NCI-H187 treated with DMSO at 0.1 percent for 48 hours (cell line): ENCODE measurements at regions not wholly inside any gene's neighbourhood (a gene's known extent, or its start where the extent isn't known, plus 50 kb on each side); places are given as distances from the start of the nearest gene placed in this dataset.
"Not testable (repeated sequence)": the region's sequence is repeated elsewhere in the genome, so short reads cannot be mapped to it uniquely, and the experiment has no call there.

ENCODE experiments used
- DNase-seq: peaks from one replicate; lab custom pipeline; 2025; lab: John Stamatoyannopoulos, UW

DNA sequence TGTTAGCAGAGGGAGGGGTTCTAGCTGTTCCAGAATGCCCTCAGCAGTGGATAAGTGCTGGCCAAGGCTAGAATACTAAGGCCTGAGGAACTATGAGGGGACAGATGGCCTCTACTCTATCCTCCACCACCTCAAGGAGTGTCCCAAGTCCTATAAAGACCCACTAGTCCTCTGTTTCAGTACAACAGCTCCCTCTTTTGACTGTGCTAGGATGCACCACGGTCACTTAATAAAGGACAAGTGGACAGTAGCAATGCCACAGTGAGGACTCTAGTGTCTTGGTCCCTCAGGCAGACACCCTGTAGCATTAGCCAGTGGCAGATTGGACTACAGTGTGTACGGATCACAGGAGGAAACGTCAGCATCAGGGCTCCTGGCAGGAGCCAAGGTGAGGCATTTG is 171.8 kb upstream of the PROK2 start:
- DNase-seq: no peak

DNA sequence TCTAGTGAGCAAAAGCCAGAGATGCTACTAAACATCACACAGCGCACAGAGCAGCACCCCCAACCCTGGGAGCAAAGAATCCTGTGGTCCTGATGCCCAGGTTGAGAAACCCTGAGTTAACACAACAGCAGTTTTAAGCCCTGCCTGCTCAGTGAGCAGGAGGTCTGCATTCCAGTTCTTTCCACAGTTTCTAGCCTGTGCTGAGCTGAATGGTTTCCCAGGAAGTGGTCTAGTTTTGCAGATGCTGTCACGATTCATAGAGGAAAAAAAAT is 171.1 kb upstream of the PROK2 start:
- no peak for DNase-seq

DNA sequence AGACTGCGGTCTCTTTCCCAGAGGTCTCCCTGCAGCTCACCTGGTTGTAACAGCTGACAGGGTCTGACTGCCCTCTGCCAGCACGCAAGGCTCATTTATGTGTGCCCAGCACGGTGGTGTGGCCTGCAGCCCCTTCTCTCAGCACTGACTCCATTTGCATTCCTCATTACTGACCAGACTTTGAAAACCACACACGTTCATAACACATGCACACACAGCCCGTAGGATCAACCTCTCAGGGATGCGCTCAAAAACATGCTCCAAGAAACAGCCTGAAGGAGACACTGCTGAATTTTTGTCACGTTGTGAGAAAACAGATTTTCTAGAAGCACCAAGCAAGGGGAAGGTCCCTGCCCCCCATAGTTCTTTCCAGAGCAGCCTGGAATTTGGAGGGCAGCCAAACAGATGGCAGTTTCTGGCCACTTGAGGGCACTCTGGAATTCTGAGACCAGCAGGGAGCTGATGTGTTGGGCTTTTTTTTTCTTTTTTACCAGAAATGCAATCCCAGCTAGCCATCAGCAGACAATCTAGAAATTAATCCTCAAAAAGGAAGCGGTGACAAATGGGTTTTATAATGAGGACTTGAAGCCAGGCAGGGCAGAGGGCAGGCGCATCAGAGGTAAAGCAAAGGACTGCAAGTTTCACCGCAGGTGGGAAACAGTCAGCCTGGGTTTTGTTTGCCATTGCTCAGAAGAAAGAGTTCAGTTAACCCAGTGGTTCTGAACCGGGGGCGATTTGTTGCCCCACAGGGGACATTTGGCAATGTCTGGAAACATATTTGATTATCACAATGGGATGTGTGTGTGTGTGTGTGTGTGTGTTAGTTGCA is 170.5 kb upstream of the PROK2 start:
- DNase-seq: no peak

DNA sequence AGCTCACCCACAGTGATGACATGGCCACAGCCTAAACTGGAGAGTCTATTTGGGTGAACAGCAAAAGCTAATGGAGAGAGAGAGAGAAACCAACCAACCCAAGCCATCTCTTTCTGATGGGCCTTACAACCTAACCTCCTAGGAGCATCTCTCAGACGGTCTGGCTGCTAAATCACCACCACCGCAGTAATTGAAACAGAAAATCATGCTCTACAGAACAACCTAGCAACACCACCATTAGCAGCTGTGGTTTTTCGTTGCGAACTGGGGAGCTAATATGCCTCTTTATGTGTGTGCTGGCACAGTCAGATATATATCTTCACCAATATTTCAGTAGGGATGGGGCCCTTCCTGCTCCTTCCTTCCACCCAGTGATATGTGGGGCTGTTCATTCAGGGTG is 166.9 kb upstream of the PROK2 start:
- no peak for DNase-seq

DNA sequence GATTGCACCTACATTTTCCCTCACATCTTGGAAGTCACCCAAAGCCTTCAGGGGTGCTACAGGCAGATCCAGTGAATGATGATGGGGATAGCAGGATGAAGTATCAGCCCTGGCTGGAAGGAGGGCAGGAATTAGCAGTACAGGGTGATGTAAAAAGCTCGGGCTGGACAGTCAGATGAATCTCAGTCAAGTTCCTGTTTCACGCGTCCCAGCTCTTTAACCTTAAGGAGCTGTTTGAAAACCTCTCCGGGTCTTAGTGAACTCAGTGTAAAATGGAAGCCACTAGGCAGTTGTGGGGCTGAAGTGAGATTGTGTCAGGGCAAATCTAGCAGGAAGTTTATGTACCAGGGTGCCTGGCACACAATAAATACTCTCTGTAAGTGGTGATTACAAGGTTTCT is 166.4 kb upstream of the PROK2 start:
- DNase-seq: no peak

DNA sequence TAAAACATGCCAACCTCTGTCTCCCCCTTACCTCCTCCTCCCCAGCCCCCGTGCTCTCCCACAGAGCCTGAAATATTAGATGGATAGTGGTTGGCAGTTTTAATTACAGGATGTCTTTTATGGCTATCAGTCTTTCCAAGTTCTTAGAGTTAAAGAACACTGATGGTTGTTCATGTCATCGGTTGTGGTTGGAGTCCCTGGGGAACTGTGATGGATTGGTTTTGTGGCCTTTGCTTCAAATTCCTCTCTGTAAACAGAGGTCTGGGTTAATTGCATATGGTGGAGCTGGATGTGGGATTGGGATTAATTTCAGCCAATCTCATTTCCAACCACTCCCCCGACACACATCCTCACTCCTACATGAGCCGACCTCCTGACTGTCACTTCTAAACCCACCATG is 164.5 kb upstream of the PROK2 start:
- DNase-seq: no peak

DNA sequence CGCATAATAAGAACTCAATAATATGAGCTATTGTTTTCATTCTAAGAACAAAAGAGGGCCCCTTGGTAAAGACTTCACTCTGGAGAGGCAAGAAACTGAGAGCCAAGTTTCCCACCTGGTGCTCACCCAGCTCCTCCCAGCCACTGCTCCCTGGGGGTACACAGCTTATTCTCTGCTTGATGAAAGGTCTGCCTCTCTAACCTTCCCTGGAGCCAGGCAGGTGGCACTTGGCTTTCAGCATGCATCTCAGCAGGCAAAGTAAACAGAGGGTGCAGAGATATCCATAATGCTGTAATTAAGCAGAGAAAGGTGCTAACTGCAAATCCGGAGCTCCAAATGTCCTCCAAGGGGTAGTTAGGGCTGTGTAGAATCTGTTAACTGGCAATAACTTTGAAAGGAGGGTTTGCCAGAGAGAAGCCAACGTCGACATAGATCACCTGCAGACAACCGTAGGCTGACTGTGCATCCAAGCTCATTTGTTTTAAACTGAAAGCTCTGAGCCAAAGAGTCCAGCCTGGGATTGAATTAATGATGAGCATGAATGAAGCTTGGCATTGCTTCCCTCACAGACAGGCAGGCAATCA is 159.6 kb upstream of the PROK2 start:
- DNase-seq: no peak

DNA sequence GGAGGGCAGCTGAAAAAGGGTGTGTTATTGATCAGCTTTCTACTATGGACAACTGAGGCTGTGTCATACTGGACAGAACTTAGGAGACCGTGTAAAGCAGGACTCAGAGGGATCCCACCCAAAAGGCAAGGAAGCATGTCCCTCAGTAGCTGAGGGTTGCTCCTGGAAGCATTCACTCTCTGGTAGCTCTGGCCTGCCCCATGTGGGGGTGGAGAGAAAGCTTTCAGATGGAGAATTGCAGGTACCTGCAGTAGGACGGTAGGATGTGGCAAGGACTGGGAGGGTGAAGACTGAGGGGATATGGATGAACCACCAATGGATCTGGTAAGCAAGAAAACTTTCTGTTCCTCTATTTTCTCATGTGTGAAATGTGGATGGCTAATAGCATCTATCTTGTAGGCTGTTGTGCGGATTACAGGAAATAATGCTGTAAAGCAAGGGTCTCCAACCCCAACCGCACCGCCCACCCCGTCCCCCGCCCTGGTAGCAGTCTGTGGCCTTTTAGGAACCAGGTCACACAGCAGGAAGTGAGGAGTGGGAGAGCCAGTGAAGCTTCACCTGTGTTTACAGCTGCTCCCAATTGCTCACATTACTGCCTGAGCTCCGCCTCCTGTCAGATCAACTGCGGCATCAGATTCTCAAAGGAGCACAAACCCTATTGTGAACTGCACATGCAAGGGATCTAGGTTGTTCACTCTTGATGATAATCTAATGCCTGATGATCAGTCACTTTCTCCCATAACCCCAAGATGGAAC is 157.7 kb upstream of the PROK2 start:
- DNase-seq: no peak

DNA sequence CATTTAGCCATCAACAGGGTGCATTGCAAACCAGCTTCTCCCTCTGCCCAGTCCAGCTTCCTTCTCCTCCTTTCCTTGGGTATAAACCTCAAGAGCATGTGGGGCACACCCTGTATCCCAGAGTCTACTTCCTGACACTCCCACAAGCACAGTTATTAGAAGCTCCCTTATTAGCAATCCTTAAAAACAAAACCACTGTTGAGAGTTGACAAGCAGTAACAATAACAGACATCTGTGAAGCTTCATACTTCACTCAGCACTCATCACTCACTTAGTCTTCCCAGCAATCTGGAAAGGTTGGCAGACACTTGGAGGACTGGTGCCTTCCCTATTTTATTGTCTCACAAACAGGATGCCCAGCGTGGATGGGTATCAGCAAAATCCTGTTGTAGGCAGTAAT is 155.5 kb upstream of the PROK2 start:
- DNase-seq: no peak

DNA sequence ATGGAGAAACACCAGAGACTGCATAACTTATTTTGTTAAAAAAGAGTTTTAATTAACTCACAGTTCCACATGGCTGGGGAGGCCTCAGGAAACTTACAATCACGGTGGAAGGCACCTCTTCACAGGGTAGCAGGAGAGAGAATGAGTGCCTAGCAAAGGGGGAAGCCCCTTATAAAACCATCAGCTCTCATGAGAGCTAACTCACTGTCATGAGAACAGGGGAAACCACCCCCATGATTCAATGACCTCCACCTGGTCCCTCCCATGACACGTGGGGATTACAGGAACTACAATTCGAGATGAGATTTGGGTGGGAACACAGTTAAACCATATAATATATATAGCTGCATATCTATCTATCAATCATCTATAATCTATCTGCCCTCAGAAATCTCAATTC is 153.1 kb upstream of the PROK2 start:
- not testable (repeated sequence) for DNase-seq

DNA sequence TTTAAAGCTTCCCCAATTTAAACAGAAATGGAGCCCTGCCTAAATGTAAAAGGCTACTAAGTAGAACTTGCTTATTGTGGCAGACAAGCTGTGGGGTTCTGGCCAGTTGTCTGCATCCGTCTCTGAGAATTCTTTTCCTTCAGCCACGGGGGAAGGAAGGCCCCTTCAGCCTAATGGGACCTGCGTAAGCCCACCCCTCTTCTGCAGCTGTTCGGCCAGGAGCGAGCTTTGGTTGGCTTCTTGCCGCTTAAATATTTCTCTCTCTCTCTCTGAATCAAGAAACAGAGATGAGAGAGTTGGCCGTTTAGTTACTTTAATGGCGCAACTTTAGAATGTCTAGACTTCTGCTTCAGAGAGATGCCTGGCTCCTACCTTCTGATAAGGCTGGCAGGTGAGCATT is 151.7 kb upstream of the PROK2 start:
- DNase-seq: no peak

DNA sequence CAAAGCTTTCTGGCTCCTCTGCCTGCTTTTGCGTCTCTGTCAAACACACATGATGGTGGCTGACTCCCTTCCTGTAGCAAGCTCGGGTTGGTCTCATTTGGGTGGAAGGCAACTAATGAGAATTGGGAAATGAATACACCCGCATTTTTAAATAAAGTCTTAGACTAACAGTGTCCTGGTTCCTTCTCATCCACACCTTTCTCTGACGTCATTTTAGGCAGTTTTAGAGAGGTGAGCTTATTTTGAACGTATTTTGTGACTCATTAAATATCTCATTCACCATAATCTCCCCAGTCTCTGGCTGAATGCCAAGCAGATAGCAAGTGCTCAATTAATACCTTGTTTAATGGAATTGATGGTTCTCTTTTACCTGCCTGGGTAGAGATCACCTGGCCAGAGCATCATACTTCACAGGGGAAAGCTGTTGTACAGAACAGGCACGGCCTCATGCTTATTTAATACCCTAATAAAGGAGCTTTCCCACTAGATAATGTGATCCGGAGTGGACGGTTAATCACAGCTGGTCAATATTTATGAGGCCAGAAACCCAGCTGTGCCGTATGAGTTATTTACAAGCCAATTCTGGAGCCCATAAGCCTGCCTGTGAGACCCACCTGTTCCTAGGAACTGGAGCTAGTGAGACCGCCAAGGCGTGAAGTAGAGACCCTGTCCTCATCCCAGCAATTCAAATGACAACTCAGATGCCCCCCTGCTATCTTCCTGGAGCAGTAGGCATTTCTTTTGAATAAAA is 149.7 kb upstream of the PROK2 start:
- DNase-seq: no peak

DNA sequence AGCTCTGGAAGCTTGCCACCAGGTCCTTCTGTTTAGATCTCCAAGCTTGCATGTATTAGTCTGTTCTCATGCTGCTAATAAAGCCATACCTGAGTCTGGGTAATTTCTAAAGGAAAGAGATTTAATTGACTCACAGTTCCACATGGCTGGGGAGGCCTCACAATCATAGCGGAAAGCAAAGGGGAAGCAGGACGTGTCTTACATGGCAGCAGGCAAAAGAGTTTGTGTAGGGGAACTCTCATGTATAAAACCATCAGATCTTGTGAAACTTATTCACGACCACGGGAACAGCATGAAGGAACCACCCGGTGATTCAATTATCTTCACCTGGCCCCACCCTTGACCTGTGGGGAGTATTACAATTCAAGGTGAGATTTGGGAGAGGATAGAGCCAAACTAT is 147.0 kb upstream of the PROK2 start:
- DNase-seq: no peak

DNA sequence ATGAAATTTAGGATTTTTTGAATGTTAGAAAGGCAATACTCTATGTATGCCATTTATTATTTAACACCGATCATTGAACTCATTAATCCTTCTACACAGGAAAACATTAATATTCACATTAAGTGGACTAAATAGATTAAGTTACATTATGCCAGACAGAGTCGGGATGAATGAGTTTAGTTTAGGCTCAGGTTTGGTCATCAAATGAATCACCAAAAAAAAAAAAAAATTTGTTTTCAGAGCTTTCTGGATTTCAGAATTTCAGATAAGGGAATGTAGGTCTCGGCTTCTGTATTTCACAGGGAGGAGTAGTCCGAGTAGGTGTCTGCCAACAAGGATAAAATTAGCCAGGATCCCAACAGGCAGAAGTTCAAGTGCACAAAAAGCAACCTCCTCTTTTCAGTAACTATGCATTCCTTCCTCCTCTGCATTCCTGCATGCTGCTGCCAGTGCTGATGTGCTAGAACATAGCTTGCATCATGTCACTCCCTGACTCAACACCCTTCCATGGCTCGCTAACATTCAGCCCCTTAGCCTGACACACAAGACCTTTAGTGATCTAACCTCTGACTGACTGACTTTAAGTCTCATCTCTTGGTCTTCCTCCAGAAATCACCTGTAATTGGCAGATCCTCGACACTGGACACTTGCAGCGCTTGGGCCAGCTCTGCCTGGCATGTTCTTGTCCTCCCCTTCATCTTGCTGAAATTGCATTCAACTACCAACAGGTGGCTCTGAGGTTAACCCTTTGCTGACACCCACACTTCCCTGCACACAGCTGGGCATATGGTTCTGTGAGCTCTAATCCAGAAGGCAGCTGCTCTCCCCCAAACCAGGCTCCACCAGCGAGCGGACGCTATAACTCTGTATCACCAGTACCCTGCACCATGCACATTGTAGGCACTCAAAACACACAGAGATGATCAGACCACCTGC is 145.4 kb upstream of the PROK2 start:
- no peak for DNase-seq

DNA sequence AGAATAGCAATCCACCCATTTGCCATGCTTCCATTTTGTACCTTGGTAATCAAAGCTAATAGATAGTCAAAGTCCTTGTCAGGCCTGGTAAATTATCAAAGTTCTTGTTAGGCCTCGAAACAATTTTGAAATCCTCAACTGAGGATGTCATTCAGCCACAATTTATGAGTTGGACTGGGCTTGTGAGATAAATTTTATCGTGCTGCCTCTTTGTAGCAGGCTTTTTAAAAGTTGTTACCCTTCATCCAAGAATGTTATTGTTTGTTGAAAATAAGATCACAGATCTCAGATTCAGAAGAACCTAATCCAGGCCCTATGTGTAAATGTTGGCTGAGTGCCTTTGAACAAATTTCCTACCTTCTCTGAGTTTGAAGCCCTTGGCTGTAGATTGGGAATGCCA is 143.3 kb upstream of the PROK2 start:
- no peak for DNase-seq

DNA sequence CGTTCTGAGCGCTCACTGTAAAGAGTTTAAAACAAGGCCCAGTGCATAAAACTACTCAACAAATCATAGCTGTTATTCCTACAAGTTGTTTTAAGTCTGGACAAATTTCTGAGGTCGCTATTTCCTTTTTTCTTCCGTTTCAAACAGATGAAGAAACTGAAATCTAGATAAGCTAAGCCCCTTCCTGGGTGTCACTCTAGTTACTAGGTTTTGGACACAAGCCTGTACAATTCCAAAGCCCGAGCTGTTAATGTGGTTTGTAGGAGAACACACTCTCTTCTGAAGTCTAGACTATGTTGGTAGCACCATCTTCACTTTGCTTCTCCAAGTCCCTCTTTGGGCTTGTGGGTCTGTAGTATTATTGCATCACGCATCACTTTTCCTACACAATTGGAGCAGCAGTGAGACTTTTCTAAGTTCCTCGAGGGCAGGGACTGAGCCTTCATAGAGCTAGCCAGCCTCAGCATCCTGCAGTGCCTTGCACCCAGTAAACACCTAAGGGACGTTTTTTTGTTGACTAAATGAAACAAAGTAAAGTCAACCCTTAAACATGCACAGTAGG is 142.6 kb upstream of the PROK2 start:
- DNase-seq: no peak

DNA sequence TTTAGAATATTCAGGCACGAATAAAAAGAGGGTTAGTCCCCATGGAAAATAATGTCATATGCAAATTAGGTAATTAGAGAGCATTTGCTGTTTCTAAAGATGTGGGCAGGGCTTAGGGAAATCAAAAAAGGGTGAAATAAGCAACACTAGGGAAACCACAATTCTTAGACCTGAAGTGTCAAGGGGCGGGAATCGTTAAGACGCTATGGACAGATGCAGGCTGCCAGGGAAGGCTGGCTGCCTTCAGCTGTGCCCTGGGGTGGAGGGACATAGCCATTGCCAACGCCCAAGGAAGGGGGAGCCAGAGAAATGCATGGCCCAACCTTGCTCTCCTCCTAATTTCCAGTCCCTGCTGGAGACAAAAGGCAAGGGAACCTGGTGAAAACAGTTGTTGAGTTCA is 141.7 kb upstream of the PROK2 start:
- DNase-seq: no peak

DNA sequence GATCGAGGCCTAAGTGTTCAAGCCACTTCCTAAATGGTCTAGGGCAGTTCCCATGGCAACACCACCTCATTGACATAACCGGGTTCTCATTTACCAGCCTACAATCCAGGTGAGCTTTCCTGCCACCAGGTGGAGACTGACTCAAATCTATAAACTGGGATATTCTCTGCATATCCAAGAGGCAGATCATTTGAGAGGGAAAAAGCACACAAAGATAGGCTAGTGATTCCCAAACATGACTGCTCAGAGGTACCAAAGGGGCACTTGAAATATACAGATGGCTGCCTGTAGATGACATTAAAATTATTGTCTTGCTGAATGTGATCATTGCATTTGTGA is 141.3 kb upstream of the PROK2 start:
- DNase-seq: peak; percentile 26

DNA sequence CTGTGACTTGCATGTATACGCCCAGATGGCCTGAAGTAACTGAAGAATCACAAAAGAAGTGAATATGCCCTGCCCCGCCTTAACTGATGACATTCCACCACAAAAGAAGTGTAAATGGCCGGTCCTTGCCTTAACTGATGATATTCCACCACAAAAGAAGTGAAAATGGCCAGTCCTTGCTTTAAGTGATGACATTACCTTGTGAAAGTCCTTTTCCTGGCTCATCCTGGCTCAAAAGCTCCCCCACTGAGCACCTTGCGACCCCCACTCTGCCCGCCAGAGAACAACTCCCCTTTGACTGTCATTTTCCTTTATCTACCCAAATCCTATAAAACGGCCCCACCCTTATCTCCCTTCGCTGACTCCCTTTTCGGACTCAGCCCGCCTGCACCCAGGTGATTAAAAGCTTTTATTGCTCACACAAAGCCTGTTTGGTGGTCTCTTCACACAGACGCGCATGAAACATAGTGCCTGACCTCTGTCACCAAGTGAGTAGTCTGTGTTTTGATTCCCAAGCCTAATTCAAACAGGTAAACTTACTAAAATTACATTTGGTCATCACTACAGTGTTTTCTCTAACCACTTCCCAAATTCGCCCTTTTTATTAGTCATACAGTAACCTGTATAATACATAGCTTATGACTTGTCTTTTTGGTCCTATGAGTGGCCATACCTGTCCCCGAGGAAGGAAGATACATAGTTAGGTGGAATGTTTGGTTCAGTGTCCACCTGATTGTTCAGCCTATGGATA is 140.7 kb upstream of the PROK2 start:
- not testable (repeated sequence) for DNase-seq

DNA sequence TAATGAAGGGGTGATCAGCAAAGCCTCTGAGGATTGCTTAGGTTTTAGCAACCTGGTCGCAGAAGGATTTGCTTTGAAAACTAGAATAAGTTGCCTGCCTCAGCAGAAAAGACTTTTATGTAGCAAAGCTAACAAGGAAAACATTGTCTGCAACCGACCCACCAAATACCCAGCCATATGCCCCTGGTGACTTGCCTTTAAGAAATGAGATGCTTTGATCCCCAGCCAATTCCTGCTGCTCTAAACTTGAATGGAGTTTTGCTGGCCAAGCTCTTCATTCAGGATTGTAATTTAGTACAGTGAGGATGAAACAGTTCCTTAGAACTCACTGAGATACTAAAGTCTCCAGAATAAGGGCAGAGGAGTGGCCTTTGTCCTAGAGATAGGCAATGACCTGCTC is 139.8 kb upstream of the PROK2 start:
- DNase-seq: no peak

DNA sequence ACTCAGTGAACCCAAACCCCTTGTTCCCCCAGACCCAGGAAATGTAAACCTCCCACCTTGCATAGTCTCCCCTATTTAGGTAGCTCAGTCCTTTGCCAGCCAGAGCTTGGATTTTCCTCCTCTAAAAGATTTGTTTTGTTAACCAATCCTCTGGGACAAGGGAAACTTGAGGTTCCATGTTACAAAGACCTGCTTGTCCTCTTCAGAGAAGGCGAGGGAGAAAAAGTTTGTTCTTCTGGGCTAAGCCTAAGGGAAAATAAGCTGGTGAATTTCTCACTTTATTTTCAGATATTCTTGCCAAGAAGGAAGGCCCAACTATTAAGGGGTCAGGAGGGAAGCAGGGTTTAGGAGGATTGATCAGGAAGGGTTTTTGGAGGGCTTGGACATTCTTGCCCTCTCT is 136.1 kb upstream of the PROK2 start:
- no peak for DNase-seq
